Natural killer cell treated with Interleukin-12 subunit alpha and Interleukin-12 subunit beta and Interleukin-15 and Interleukin-18, amount 100 ng/mL, for 72 hours (primary cell): ENCODE measurements at regions not wholly inside any gene's neighbourhood (a gene's known extent, or its start where the extent isn't known, plus 50 kb on each side); places are given as distances from the start of the nearest gene placed in this dataset.

Experiments used
- ATAC-seq, 2 donors: fragments of 150-1000 bp; cut with Tn5 transposase in 1 of 2; sonication (Bioruptor Pico), chemical (Tn5 transposase) in 1 of 2; 2 replicates each; pipeline ENCODE4 v1.10.0; 2021
- DNase-seq: peaks from one replicate; pipeline ENCODE4 v3.0.0; 2022; ENCODE audit warnings: low spot score
- H3K27ac Mint-ChIP-seq, 2 donors: 1 replicate in 1 of 2; 2 replicates in 1 of 2; pipeline ENCODE4 v1.8.0; 2022; ENCODE audit warnings: mixed read lengths in 2 of 2, mild to moderate bottlenecking in 1 of 2, moderate library complexity in 1 of 2
- H3K27me3 Mint-ChIP-seq, 2 donors: 1 replicate in 1 of 2; 2 replicates in 1 of 2; pipeline ENCODE4 v1.8.0; 2022; ENCODE audit warnings: mixed read lengths in 2 of 2
- H3K36me3 Mint-ChIP-seq: one replicate; pipeline ENCODE4 v1.8.0; 2022; ENCODE audit warnings: mixed read lengths
- H3K4me1 Mint-ChIP-seq, 2 donors: 1 replicate in 1 of 2; 2 replicates in 1 of 2; pipeline ENCODE4 v1.8.0; 2022; ENCODE audit warnings: low read depth in 2 of 2, mixed read lengths in 2 of 2, mild to moderate bottlenecking in 1 of 2
- H3K4me3 Mint-ChIP-seq: one replicate; pipeline ENCODE4 v1.8.0; 2022; ENCODE audit warnings: mixed read lengths
- H3K9me3 Mint-ChIP-seq: 2 replicates; pipeline ENCODE4 v1.8.0; 2022; ENCODE audit warnings: mixed read lengths

- Mint-ChIP-seq H3K27ac (no peak overlapping the region), H3K4me1 (no peaks in the 10 kb centered on the region), H3K9me3 (peaks cover 3% of the 10 kb centered on the region), H3K27me3 (peaks cover 4 to 6% of the 10 kb centered on the region in 2 donors), H3K36me3 (no peaks in the 10 kb centered on the region), H3K4me3 (no peak overlapping the region)
- no peak for DNase-seq
- no peak for ATAC-seq
Observed at GRCh38 chr16:51761001-51761400, 609.9 kb upstream of the SALL1 start.

GRCh38 chr16:51759999-51760398 is 608.9 kb upstream of the SALL1 start:
- ATAC-seq (no peak), DNase-seq (no peak)
- no peak overlapping the region for H3K4me3 Mint-ChIP-seq
- H3K4me1 Mint-ChIP-seq: no peaks in the 10 kb centered on the region
- H3K36me3 Mint-ChIP-seq: no peaks in the 10 kb centered on the region
- no peak overlapping the region for H3K27ac Mint-ChIP-seq
- H3K9me3 Mint-ChIP-seq: peaks cover 3% of the 10 kb centered on the region
- peaks cover 4 to 6% of the 10 kb centered on the region in 2 donors for H3K27me3 Mint-ChIP-seq

GRCh38 chr16:51759329-51759728 is 608.3 kb upstream of the SALL1 start:
- no peak overlapping the region for H3K4me3 Mint-ChIP-seq
- DNase-seq (no peak), ATAC-seq (no peak)
- peaks cover 3% of the 10 kb centered on the region for H3K9me3 Mint-ChIP-seq
- no peaks in the 10 kb centered on the region for H3K4me1 Mint-ChIP-seq
- no peaks in the 10 kb centered on the region for H3K36me3 Mint-ChIP-seq
- no peak overlapping the region for H3K27ac Mint-ChIP-seq
- peaks cover 4 to 6% of the 10 kb centered on the region in 2 donors for H3K27me3 Mint-ChIP-seq

GRCh38 chr16:51757921-51758479 is 606.9 kb upstream of the SALL1 start:
- no peak for DNase-seq
- ATAC-seq: no peak
- H3K4me3 Mint-ChIP-seq: no peak overlapping the region
- H3K9me3 Mint-ChIP-seq: peaks cover 3% of the 10 kb centered on the region
- peaks cover 0 to 6% of the 10 kb centered on the region in 2 donors for H3K27me3 Mint-ChIP-seq
- H3K4me1 Mint-ChIP-seq: no peaks in the 10 kb centered on the region
- H3K36me3 Mint-ChIP-seq: no peaks in the 10 kb centered on the region
- no peak overlapping the region for H3K27ac Mint-ChIP-seq

GRCh38 chr16:51757505-51757904 is 606.4 kb upstream of the SALL1 start:
- ATAC-seq (no peak), DNase-seq (no peak)
- H3K4me1 Mint-ChIP-seq: no peaks in the 10 kb centered on the region
- no peak overlapping the region for H3K27ac Mint-ChIP-seq
- no peaks in the 10 kb centered on the region for H3K36me3 Mint-ChIP-seq
- H3K27me3 Mint-ChIP-seq: peaks cover 0 to 6% of the 10 kb centered on the region in 2 donors
- peaks cover 3% of the 10 kb centered on the region for H3K9me3 Mint-ChIP-seq
- H3K4me3 Mint-ChIP-seq: no peak overlapping the region

- Mint-ChIP-seq H3K4me1 (no peaks in the 10 kb centered on the region), H3K27ac (no peak overlapping the region), H3K36me3 (no peaks in the 10 kb centered on the region), H3K4me3 (no peak overlapping the region), H3K9me3 (peaks cover 3% of the 10 kb centered on the region), H3K27me3 (peaks cover 0 to 2% of the 10 kb centered on the region in 2 donors)
- ATAC-seq (no peak), DNase-seq (no peak)
Observed at GRCh38 chr16:51757124-51757470, 606.0 kb upstream of the SALL1 start.

- Mint-ChIP-seq H3K27ac (no peak overlapping the region), H3K4me1 (no peaks in the 10 kb centered on the region), H3K9me3 (peaks cover 3% of the 10 kb centered on the region), H3K27me3 (peaks cover 0 to under 1% of the 10 kb centered on the region in 2 donors), H3K36me3 (no peaks in the 10 kb centered on the region), H3K4me3 (no peak overlapping the region)
- ATAC-seq (no peak), DNase-seq (no peak)
Observed at GRCh38 chr16:51756447-51757123, 605.5 kb upstream of the SALL1 start.

- Mint-ChIP-seq H3K36me3 (no peaks in the 10 kb centered on the region), H3K9me3 (peaks cover 3% of the 10 kb centered on the region), H3K4me3 (no peak overlapping the region), H3K27me3 (no peaks in the 10 kb centered on the region), H3K27ac (no peak overlapping the region), H3K4me1 (no peaks in the 10 kb centered on the region)
- ATAC-seq: no peak
- DNase-seq: no peak
Observed at GRCh38 chr16:51755577-51756355, 604.7 kb upstream of the SALL1 start.

- Mint-ChIP-seq H3K4me3 (no peak overlapping the region), H3K9me3 (peaks cover 3% of the 10 kb centered on the region), H3K4me1 (no peaks in the 10 kb centered on the region), H3K27ac (no peak overlapping the region), H3K36me3 (no peaks in the 10 kb centered on the region), H3K27me3 (no peaks in the 10 kb centered on the region)
- ATAC-seq (no peak), DNase-seq (no peak)
Observed at GRCh38 chr16:51755039-51755501, 604.0 kb upstream of the SALL1 start.

- Mint-ChIP-seq H3K36me3 (no peaks in the 10 kb centered on the region), H3K27ac (no peak overlapping the region), H3K4me1 (no peaks in the 10 kb centered on the region), H3K4me3 (no peak overlapping the region), H3K27me3 (no peaks in the 10 kb centered on the region), H3K9me3 (no peaks in the 10 kb centered on the region)
- ATAC-seq: no peak
- DNase-seq: no peak
Observed at GRCh38 chr16:51753467-51754127, 602.5 kb upstream of the SALL1 start.

GRCh38 chr16:51752438-51752995 is 601.4 kb upstream of the SALL1 start:
- DNase-seq (no peak), ATAC-seq (no peak)

GRCh38 chr16:51747329-51747728 is 596.3 kb upstream of the SALL1 start:
- Mint-ChIP-seq H3K9me3 (peaks cover 6% of the 10 kb centered on the region), H3K27ac (no peak overlapping the region), H3K27me3 (no peaks in the 10 kb centered on the region), H3K4me1 (no peaks in the 10 kb centered on the region), H3K36me3 (no peaks in the 10 kb centered on the region), H3K4me3 (no peak overlapping the region)
- no peak for DNase-seq
- no peak for ATAC-seq

More at GRCh38 chr16:51752438-51752995, 601.4 kb upstream of the SALL1 start:
- H3K27me3 Mint-ChIP-seq: no peaks in the 10 kb centered on the region
- H3K4me3 Mint-ChIP-seq: no peak overlapping the region
- no peaks in the 10 kb centered on the region for H3K4me1 Mint-ChIP-seq
- no peak overlapping the region for H3K27ac Mint-ChIP-seq
- H3K9me3 Mint-ChIP-seq: no peaks in the 10 kb centered on the region
- H3K36me3 Mint-ChIP-seq: no peaks in the 10 kb centered on the region

- DNase-seq (no peak), ATAC-seq (no peak)
- Mint-ChIP-seq H3K4me3 (no peak overlapping the region), H3K36me3 (no peaks in the 10 kb centered on the region), H3K27me3 (no peaks in the 10 kb centered on the region), H3K27ac (no peak overlapping the region), H3K4me1 (no peaks in the 10 kb centered on the region), H3K9me3 (peaks cover 6% of the 10 kb centered on the region)
Observed at GRCh38 chr16:51734220-51734619, 583.1 kb upstream of the SALL1 start.
